Lung (tissue), 11 donors: ENCODE measurements at regions not wholly inside any gene's neighbourhood (a gene's known extent, or its start where the extent isn't known, plus 50 kb on each side); places are given as distances from the start of the nearest gene placed in this dataset.

ENCODE experiments used
- ATAC-seq: fragments of 200-7000 bp; cut with Tn5 transposase; one replicate; pipeline ENCODE4 v1.9.1; 2020; ENCODE audit warnings: moderate number of reproducible peaks; ENCODE audit not compliant: insufficient read depth, low FRiP score
- DNase-seq, 3 donors: peaks; one replicate each; pipeline ENCODE4 v3.0.0-alpha.2; 2013 to 2017
- H3K27ac ChIP-seq, 2 donors: one replicate each; pipeline ENCODE4 v1.5.1; 2013; ENCODE audit warnings: mild to moderate bottlenecking in 2 of 2, moderate library complexity in 2 of 2, control low read depth in 1 of 2, inconsistent platforms in 1 of 2, low read depth in 1 of 2, low read length in 1 of 2
- H3K27me3 ChIP-seq, 3 donors: one replicate each; pipeline ENCODE4 v1.5.1; 2013; ENCODE audit warnings: low read length in 2 of 3; ENCODE audit not compliant: control insufficient read depth in 3 of 3, insufficient read depth in 3 of 3
- H3K36me3 ChIP-seq, 4 donors: one replicate each; pipeline ENCODE4 v1.5.1; 2013; ENCODE audit warnings: low read length in 4 of 4, mild to moderate bottlenecking in 1 of 4, moderate library complexity in 1 of 4; ENCODE audit not compliant: control insufficient read depth in 4 of 4, insufficient read depth in 4 of 4
- H3K4me1 ChIP-seq, 5 donors: one replicate each; pipeline ENCODE4 v1.5.1; 2013; ENCODE audit warnings: low read length in 5 of 5, mild to moderate bottlenecking in 2 of 5, moderate library complexity in 1 of 5; ENCODE audit not compliant: control insufficient read depth in 5 of 5, insufficient read depth in 5 of 5
- H3K4me3 ChIP-seq: one replicate; pipeline ENCODE4 v1.5.1; 2013; ENCODE audit warnings: mild to moderate bottlenecking, control low read depth, moderate library complexity
- H3K9ac ChIP-seq, 2 donors: one replicate each; pipeline ENCODE4 v1.5.1; 2013; ENCODE audit warnings: low read length in 2 of 2, control low read depth in 1 of 2; ENCODE audit not compliant: insufficient read depth in 1 of 2
- H3K9me3 ChIP-seq, 4 donors: one replicate each; pipeline ENCODE4 v1.5.1; 2013; ENCODE audit warnings: low read length in 3 of 4, mild to moderate bottlenecking in 1 of 4, moderate library complexity in 1 of 4; ENCODE audit not compliant: control insufficient read depth in 4 of 4, insufficient read depth in 3 of 4
- CTCF ChIP-seq: IDR thresholded peaks from 2 replicates; pipeline ENCODE4 v1.5.1; 2012; ENCODE audit warnings: mild to moderate bottlenecking; ENCODE audit errors: control extremely low read depth, extremely low read depth
- WGBS, 2 donors: extraction: QIAGEN DNeasy Blood & Tissue Kit; methylation state at CpG; one replicate each; pipeline ENCODE4 v1.1.7; 2013; 5-methylcytosine and 5-hydroxymethylcytosine counted together
- donor health status: control.
- donor health status: control.
- donor health status: Bipolar disorder and iron deficiency.
- donor health status: healthy.
- donor health status: DM: yes; HTN: yes; CAD: no.

GRCh38 chr10:6863381-6863780 lies 283.3 kb upstream of the PRKCQ start:
- no peak overlapping the region for H3K4me3 ChIP-seq
- ATAC-seq (no peak), DNase-seq (no peak)
- 92 to 100% methylated on average over 1 of the region's 1 CpG for WGBS, 2 donors
- no peak overlapping the region for H3K27ac ChIP-seq
- no peaks in the 10 kb centered on the region for H3K4me1 ChIP-seq
- peaks cover 0 to 4% (median 0%) of the 10 kb centered on the region in 3 donors for H3K27me3 ChIP-seq
- no peaks in the 10 kb centered on the region for H3K9me3 ChIP-seq
- no peak overlapping the region for H3K9ac ChIP-seq
- no peak for TF ChIP-seq CTCF
- H3K36me3 ChIP-seq, result no peaks in the 10 kb centered on the region

- Histone ChIP-seq H3K4me1 (no peaks in the 10 kb centered on the region), H3K4me3 (no peak overlapping the region), H3K27ac (no peak overlapping the region), H3K9me3 (no peaks in the 10 kb centered on the region), H3K36me3 (no peaks in the 10 kb centered on the region), H3K27me3 (no peaks in the 10 kb centered on the region), H3K9ac (no peak overlapping the region)
- no peak for ATAC-seq
- no peak for DNase-seq
- 94 to 97% methylated on average over 3 of the region's 3 CpGs for WGBS, 2 donors
- no peak for TF ChIP-seq CTCF
Measured at GRCh38 chr10:6850452-6850851, 270.4 kb upstream of the PRKCQ start.

GRCh38 chr10:6847561-6847960 lies 267.5 kb upstream of the PRKCQ start:
- Histone ChIP-seq H3K27me3 (no peaks in the 10 kb centered on the region), H3K4me3 (no peak overlapping the region), H3K9me3 (peaks cover 0 to 4% (median under 1%) of the 10 kb centered on the region in 4 donors), H3K36me3 (no peaks in the 10 kb centered on the region), H3K4me1 (no peaks in the 10 kb centered on the region), H3K27ac (no peak overlapping the region), H3K9ac (no peak overlapping the region)
- 96% methylated on average over 3 of the region's 3 CpGs for WGBS, 2 donors
- ATAC-seq, result no peak
- no peak for DNase-seq
- no peak for TF ChIP-seq CTCF

GRCh38 chr10:6843894-6844650 lies 264.0 kb upstream of the PRKCQ start:
- Histone ChIP-seq H3K9ac (no peak overlapping the region), H3K4me3 (no peak overlapping the region), H3K27me3 (no peaks in the 10 kb centered on the region), H3K27ac (no peak overlapping the region), H3K4me1 (no peaks in the 10 kb centered on the region), H3K9me3 (peaks cover 0 to 5% (median 3%) of the 10 kb centered on the region in 4 donors), H3K36me3 (no peaks in the 10 kb centered on the region)
- no peak for TF ChIP-seq CTCF
- 44 to 58% methylated on average over 4 of the region's 4 CpGs for WGBS, 2 donors
- no peak for DNase-seq
- ATAC-seq, result no peak
